Keratinocyte (primary cell): ENCODE measurements at regions not wholly inside any gene's neighbourhood (a gene's known extent, or its start where the extent isn't known, plus 50 kb on each side); places are given as distances from the start of the nearest gene placed in this dataset.

Source experiments
- DNase-seq: peaks from one replicate; pipeline ENCODE4 v3.0.0-alpha.2; 2011; ENCODE audit warnings: low read depth, missing footprints, low spot score
- FAIRE-seq: peaks from 2 replicates; lab custom pipeline; 2011; peaks lifted over from hg19 to GRCh38; lab: Jason Lieb, UNC
- H2AFZ ChIP-seq: 2 replicates; pipeline ENCODE4 v1.6.0; 2012; ENCODE audit warnings: low read length, control low read depth, inconsistent platforms; ENCODE audit not compliant: control insufficient read depth
- H3K27ac ChIP-seq: 2 replicates; pipeline ENCODE4 v1.5.1; 2011; ENCODE audit warnings: low read length; ENCODE audit not compliant: control insufficient read depth, insufficient read depth
- H3K27me3 ChIP-seq: 3 replicates; pipeline ENCODE4 v1.6.0; 2011; ENCODE audit warnings: low read length; ENCODE audit not compliant: control insufficient read depth, insufficient read depth; ENCODE audit errors: extremely low read depth
- H3K36me3 ChIP-seq, 2 experiments: 2 replicates in 1 of 2; 3 replicates in 1 of 2; pipeline ENCODE4 v1.5.1; 2011; ENCODE audit warnings: low read length in 2 of 2, mild to moderate bottlenecking in 1 of 2; ENCODE audit not compliant: control insufficient read depth in 2 of 2, insufficient read depth in 2 of 2; ENCODE audit errors: extremely low read depth in 1 of 2
- H3K4me1 ChIP-seq: 3 replicates; pipeline ENCODE4 v1.5.1; 2011; ENCODE audit warnings: low read length; ENCODE audit not compliant: control insufficient read depth, insufficient read depth; ENCODE audit errors: extremely low read depth
- H3K4me2 ChIP-seq: 3 replicates; pipeline ENCODE4 v1.6.0; 2011; ENCODE audit warnings: low read depth, low read length; ENCODE audit not compliant: control insufficient read depth, insufficient read depth; ENCODE audit errors: extremely low read depth
- H3K4me3 ChIP-seq, 3 experiments: fragments of 200-600 bp in 1 of 3; sonication (generic) in 1 of 3; 2 replicates in 2 of 3; 3 replicates in 1 of 3; pipeline ENCODE4 v1.5.1; 2011 to 2016; ENCODE audit warnings: low read length in 3 of 3, mild to moderate bottlenecking in 3 of 3, control low read depth in 2 of 3, inconsistent platforms in 1 of 3, low read depth in 1 of 3, mixed read lengths in 1 of 3, mixed run types in 1 of 3, moderate library complexity in 1 of 3; ENCODE audit not compliant: control insufficient read depth in 2 of 3, insufficient read depth in 2 of 3; ENCODE audit errors: extremely low read depth in 1 of 3
- H3K79me2 ChIP-seq: 2 replicates; pipeline ENCODE4 v1.6.0; 2012; ENCODE audit warnings: low read length; ENCODE audit not compliant: control insufficient read depth, insufficient read depth
- H3K9ac ChIP-seq: 3 replicates; pipeline ENCODE4 v1.6.0; 2011; ENCODE audit warnings: low read length; ENCODE audit not compliant: control insufficient read depth, insufficient read depth; ENCODE audit errors: extremely low read depth
- H3K9me1 ChIP-seq: 3 replicates; pipeline ENCODE4 v1.6.0; 2011; ENCODE audit warnings: low read length; ENCODE audit not compliant: control insufficient read depth, insufficient read depth; ENCODE audit errors: extremely low read depth
- H3K9me3 ChIP-seq: 2 replicates; pipeline ENCODE4 v1.5.1; 2012; ENCODE audit warnings: low read depth, low read length; ENCODE audit not compliant: control insufficient read depth
- H4K20me1 ChIP-seq: 3 replicates; pipeline ENCODE4 v1.6.0; 2011; ENCODE audit warnings: low read length; ENCODE audit not compliant: control insufficient read depth, insufficient read depth; ENCODE audit errors: extremely low read depth
- CTCF ChIP-seq, 3 experiments: IDR thresholded peaks in 1 of 3; conservative IDR thresholded peaks in 1 of 3; optimal IDR thresholded peaks in 1 of 3; 2 replicates in 2 of 3; 3 replicates in 1 of 3; pipeline versions ENCODE3 to v1.5.1; 2011; ENCODE audit warnings: low read length in 3 of 3, mild to moderate bottlenecking in 3 of 3, moderate library complexity in 2 of 3, control low read depth in 1 of 3, inconsistent platforms in 1 of 3; ENCODE audit not compliant: insufficient read depth in 2 of 3; ENCODE audit errors: extremely low read depth in 1 of 3
- EZH2 ChIP-seq: IDR thresholded peaks from one replicate; pipeline ENCODE4 v1.6.1; 2012; ENCODE audit warnings: inconsistent platforms, mild to moderate bottlenecking, low read length, moderate library complexity
- dilution Hi-C: fragments of 300-500 bp; cut with MboI; formaldehyde crosslinking; loops from one replicate; pipeline ENCODE4 v1.7.0; 2020; ENCODE audit warnings: low sequenced_read_pairs; ENCODE audit not compliant: extremely low pct_ligation_motif_present

DNA sequence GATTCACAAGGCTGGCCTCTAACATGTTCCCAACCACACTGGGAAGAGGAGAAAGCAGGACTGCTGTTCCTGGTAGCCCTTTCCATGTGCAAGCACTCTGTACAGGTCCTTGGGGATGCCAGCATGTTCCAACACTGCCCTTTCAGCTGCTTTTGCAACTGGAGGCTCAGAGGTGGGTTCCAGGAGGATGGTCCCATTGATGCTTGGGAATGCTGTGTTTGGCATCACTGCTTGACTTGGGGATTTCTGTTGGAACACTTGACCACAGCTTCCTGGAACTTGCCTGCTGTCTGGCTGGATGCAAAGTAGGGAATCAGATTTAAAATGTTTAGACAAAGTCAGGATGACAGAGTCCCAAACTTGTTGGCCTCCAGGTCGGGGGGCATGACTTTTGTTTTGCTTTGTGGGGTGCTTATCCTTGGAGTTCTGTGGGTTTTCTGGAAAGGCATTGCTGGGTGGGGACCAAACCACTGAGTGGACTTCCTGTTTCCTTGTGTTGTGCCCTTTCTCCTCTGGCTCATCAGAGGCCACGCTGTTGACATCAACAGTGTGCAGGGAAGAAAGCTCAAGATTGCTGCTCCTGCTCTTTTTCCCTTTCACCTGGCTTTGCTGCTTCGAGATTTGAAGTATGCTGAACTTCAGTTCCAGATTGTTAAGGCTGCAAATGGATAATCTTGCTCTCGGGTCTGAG, 148.5 kb upstream of the RPS23 start:
- Histone ChIP-seq H3K36me3 (no peaks in the 10 kb centered on the region), H2AFZ (no peak overlapping the region), H4K20me1 (no peaks in the 10 kb centered on the region), H3K79me2 (no peaks in the 10 kb centered on the region), H3K4me1 (peaks cover under 1% of the 10 kb centered on the region), H3K9me3 (no peaks in the 10 kb centered on the region), H3K9me1 (no peaks in the 10 kb centered on the region), H3K27me3 (no peaks in the 10 kb centered on the region), H3K4me3 (no peak overlapping the region), H3K27ac (no peak overlapping the region), H3K4me2 (no peak overlapping the region), H3K9ac (no peak overlapping the region)
- no peak for TF ChIP-seq CTCF (optimal IDR thresholded peaks at IDR 0.05 in 1 of 3, IDR thresholded peaks at IDR 0.05 in 1 of 3, conservative IDR thresholded peaks at IDR 0.05 in 1 of 3; ENCODE audit: extremely low read depth in 1 of 3, insufficient read depth in 2 of 3, low read length in 3 of 3)
- TF ChIP-seq EZH2 = no peak
- no peak for DNase-seq
- dilution Hi-C loops = no loop called here
- FAIRE-seq = no peak

DNA sequence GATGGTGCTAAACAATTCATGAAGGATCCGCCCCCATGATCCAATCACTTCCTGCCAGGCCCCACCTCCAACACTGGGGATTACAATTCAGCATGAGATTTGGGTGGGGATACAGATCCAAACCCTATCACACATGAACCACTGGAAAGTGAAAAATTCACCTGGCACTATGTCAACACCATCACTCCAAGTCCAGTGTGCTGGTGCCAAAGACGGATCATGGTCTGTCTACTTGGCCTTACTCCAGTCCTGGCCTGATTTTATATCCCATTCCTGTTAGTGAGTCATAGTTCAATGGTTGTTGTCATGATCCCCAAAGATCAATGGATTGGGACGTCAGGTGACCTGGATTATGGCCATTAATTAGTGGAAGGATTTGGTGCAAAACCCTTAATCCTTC, 147.4 kb upstream of the RPS23 start:
- Histone ChIP-seq H3K4me1 (peaks cover 10% of the 10 kb centered on the region), H3K4me2 (no peak overlapping the region), H3K4me3 (no peak overlapping the region), H3K9me3 (no peaks in the 10 kb centered on the region), H3K79me2 (no peaks in the 10 kb centered on the region), H3K9ac (no peak overlapping the region), H3K36me3 (no peaks in the 10 kb centered on the region), H2AFZ (no peak overlapping the region), H3K9me1 (no peaks in the 10 kb centered on the region), H4K20me1 (no peaks in the 10 kb centered on the region), H3K27me3 (no peaks in the 10 kb centered on the region), H3K27ac (no peak overlapping the region)
- dilution Hi-C loops = no loop called here
- TF ChIP-seq EZH2 (no peak), CTCF (optimal IDR thresholded peaks at IDR 0.05 in 1 of 3, IDR thresholded peaks at IDR 0.05 in 1 of 3, conservative IDR thresholded peaks at IDR 0.05 in 1 of 3; ENCODE audit: extremely low read depth in 1 of 3, insufficient read depth in 2 of 3, low read length in 3 of 3) (no peak)
- FAIRE-seq (no peak), DNase-seq (no peak)
